ENCODE measurements at regions not wholly inside any gene's neighbourhood (a gene's known extent, or its start where the extent isn't known, plus 50 kb on each side); places are given as distances from the start of the nearest gene placed in this dataset.

DNA sequence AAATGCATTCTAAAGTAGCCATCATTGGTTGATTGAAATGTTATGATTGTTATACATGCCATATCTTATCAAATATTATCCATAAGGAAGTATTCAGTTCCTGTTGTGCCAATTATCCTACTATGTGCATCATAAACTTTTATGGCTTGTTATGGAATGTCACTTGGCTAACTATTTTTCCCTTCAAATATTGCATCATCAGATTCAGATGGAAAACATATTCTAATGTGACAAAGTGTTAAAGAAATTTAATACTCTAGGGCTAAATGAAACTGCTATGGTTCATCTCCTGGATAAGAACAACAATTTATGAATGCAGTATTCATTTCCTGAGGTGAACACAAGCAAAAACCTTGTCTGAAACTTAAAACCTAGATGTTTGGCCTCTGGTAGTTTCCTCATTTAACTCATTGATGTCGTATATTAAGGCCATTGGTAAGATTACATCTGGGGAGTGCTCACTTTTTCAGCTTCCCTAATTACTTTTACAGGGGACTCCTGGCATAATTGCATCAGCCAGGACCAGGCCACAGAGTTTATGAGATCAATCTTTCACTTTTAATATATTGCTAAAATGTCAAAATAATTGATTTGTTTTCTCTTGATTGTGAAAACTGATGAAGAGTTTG, 134.9 kb upstream of the CEP162 start:
- H3K36me3 Mint-ChIP-seq (ENCODE audit: insufficient read depth) = no peaks in the 10 kb centered on the region
- no peaks in the 10 kb centered on the region for H3K9me3 Mint-ChIP-seq (ENCODE audit: low read depth)
- TF ChIP-seq, protein P1, sequence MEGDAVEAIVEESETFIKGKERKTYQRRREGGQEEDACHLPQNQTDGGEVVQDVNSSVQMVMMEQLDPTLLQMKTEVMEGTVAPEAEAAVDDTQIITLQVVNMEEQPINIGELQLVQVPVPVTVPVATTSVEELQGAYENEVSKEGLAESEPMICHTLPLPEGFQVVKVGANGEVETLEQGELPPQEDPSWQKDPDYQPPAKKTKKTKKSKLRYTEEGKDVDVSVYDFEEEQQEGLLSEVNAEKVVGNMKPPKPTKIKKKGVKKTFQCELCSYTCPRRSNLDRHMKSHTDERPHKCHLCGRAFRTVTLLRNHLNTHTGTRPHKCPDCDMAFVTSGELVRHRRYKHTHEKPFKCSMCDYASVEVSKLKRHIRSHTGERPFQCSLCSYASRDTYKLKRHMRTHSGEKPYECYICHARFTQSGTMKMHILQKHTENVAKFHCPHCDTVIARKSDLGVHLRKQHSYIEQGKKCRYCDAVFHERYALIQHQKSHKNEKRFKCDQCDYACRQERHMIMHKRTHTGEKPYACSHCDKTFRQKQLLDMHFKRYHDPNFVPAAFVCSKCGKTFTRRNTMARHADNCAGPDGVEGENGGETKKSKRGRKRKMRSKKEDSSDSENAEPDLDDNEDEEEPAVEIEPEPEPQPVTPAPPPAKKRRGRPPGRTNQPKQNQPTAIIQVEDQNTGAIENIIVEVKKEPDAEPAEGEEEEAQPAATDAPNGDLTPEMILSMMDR (IDR thresholded peaks at IDR 0.05; ENCODE audit: unreplicated experiment) = no peak
- no peak for DNase-seq (ENCODE audit: low spot score, unreplicated experiment)
- no peak overlapping the region for H3K4me3 Mint-ChIP-seq (ENCODE audit: low read depth)
- no peaks in the 10 kb centered on the region for H3K27me3 Mint-ChIP-seq
- no peaks in the 10 kb centered on the region for H3K4me1 Mint-ChIP-seq (ENCODE audit: low read depth)
- H3K27ac Mint-ChIP-seq = no peak overlapping the region

DNA sequence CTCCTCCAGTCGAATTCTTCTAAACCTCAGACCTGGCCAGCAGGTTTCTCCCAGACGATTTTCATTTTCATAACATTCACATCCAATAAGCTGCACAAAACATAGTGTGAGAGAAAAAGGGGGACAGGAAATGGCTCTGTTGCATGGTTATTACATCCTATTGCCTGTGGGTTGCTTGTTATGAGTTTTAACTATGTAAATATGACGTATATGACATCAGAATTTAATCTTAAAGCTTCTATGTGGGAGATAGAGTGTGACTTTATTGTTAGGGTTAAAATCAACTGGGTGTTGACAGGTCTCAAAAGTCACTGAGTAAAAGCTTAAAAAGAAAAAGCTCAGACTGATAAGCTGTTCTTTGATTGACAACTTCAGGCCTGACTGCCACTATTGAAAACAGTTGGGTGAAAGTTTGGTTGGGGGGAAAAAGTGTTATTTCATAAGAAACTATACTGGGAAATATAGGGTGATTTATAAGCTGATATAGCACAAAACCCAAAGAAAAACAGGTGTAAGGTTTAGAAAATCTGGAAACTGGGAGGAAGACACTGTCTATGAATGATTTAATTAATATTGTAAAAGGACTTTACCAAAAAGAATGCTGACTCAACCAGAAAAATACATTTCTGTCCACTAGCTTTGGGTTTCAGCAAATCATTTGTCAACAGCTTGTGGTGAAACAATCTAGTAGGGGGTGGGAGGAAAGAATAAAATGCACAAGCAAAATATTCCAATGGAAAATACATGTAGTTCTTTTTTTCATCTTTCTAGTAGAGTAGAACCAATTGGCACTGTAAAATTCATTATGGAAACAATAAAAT, 134.1 kb upstream of the CEP162 start:
- Mint-ChIP-seq H3K9me3 (ENCODE audit: low read depth) (no peaks in the 10 kb centered on the region), H3K27me3 (peaks cover 3% of the 10 kb centered on the region), H3K36me3 (ENCODE audit: insufficient read depth) (no peaks in the 10 kb centered on the region), H3K27ac (no peak overlapping the region), H3K4me3 (ENCODE audit: low read depth) (no peak overlapping the region), H3K4me1 (ENCODE audit: low read depth) (no peaks in the 10 kb centered on the region)
- TF ChIP-seq, protein P1 (IDR thresholded peaks at IDR 0.05; ENCODE audit: unreplicated experiment) = no peak
- no peak for DNase-seq (ENCODE audit: low spot score, unreplicated experiment)

DNA sequence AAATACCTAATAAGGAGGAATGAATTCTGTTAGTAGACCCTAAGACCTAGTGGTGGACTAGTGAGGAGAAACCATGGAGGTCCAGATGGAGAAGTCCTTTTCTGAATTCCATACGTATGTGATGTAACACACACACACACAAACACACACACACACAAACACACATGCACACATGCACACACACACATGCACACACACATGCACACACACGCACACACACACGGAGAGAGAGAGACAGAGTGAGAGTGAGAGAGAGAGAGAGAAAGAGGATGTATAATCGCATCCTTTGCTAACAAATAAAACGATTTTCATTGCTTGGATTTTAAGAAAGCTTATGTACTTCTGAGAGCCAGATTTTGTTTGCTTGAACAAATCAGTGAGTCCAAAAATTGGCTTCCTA, 132.6 kb upstream of the CEP162 start:
- Mint-ChIP-seq H3K36me3 (ENCODE audit: insufficient read depth) (no peaks in the 10 kb centered on the region), H3K4me1 (ENCODE audit: low read depth) (no peaks in the 10 kb centered on the region), H3K9me3 (ENCODE audit: low read depth) (peaks cover 3% of the 10 kb centered on the region), H3K27me3 (peaks cover 3% of the 10 kb centered on the region), H3K4me3 (ENCODE audit: low read depth) (no peak overlapping the region), H3K27ac (peak overlapping the region; percentile 52)
- DNase-seq (ENCODE audit: low spot score, unreplicated experiment) = no peak
- TF ChIP-seq, protein P1 (IDR thresholded peaks at IDR 0.05; ENCODE audit: unreplicated experiment) = no peak

DNA sequence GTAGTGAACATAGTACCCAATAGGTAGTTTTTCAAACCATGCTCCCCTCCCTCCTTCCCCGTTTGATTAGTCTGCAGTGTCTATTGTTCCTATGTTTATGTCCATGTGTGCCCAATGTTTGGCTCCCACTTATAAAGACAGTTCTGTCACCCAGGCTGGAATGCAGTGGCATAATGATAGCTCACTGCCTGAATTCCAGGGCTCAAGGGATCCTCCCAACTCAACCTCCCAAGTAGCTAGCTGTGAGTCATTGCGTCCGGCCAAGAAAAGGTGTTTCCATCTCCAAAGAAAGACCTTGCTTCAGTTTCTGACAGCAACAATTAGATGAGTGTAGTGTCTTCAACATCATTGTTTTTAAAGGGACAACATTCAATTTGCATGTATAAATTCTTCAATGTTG, 131.1 kb upstream of the CEP162 start:
- no peak overlapping the region for H3K4me3 Mint-ChIP-seq (ENCODE audit: low read depth)
- H3K4me1 Mint-ChIP-seq (ENCODE audit: low read depth) = peaks cover 7% of the 10 kb centered on the region
- H3K36me3 Mint-ChIP-seq (ENCODE audit: insufficient read depth) = no peaks in the 10 kb centered on the region
- no peak for DNase-seq (ENCODE audit: low spot score, unreplicated experiment)
- TF ChIP-seq, protein P1 (IDR thresholded peaks at IDR 0.05; ENCODE audit: unreplicated experiment) = no peak
- no peak overlapping the region for H3K27ac Mint-ChIP-seq
- peaks cover 3% of the 10 kb centered on the region for H3K27me3 Mint-ChIP-seq
- peaks cover 3% of the 10 kb centered on the region for H3K9me3 Mint-ChIP-seq (ENCODE audit: low read depth)

DNA sequence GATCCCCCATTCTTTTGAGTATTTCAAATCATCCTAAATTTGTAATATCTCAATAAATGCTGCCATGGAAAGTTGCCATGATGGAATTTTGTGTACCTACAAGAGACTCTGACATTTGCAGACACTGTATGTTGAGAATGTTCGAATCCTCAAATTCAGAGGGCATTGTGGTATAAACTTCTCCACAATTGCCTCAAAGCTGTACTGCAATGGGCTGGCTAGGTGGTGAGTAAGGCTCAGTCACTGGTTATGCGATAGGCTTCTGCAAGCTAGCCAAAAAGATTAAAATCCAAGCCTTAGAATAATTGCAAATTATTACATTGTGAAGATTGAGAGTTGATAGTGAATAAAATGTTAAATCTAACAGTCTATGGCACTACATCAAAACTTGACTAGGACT, 130.2 kb upstream of the CEP162 start:
- no peak for DNase-seq (ENCODE audit: low spot score, unreplicated experiment)
- H3K27ac Mint-ChIP-seq = no peak overlapping the region
- H3K36me3 Mint-ChIP-seq (ENCODE audit: insufficient read depth) = no peaks in the 10 kb centered on the region
- peaks cover 11% of the 10 kb centered on the region for H3K4me1 Mint-ChIP-seq (ENCODE audit: low read depth)
- H3K9me3 Mint-ChIP-seq (ENCODE audit: low read depth) = peaks cover 3% of the 10 kb centered on the region
- TF ChIP-seq, protein P1 (IDR thresholded peaks at IDR 0.05; ENCODE audit: unreplicated experiment) = no peak
- peaks cover 5% of the 10 kb centered on the region for H3K27me3 Mint-ChIP-seq
- H3K4me3 Mint-ChIP-seq (ENCODE audit: low read depth) = no peak overlapping the region
